GM15510 (cell line): ENCODE measurements at regions not wholly inside any gene's neighbourhood (a gene's known extent, or its start where the extent isn't known, plus 50 kb on each side); places are given as distances from the start of the nearest gene placed in this dataset.

ENCODE experiments used
- POLR2A ChIP-seq: IDR thresholded peaks from 3 replicates; pipeline ENCODE4 v1.6.1; 2011; ENCODE audit warnings: borderline replicate concordance; ENCODE audit not compliant: insufficient read length; ENCODE audit errors: extremely low read depth

DNA sequence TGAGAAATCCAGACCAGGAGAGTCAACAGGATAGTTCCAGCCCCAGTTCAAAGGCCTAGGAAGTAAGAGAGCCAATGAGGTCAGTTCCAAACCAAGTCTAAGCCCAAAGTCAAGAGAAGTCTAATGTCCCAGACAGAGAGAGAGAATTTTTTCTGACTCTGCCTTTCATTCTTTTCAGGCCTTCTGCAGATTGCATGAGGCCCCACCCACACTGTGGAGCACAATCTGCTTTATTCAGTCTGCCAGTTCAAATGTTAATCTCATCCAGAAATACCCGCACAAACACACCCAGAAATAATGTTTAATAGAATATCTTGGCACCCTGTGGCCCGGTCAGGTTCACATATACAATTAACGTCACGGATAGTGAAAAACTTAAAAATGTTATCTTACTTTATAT is 962.4 kb upstream of the SOX9 start:
- TF ChIP-seq POLR2A = no peak

DNA sequence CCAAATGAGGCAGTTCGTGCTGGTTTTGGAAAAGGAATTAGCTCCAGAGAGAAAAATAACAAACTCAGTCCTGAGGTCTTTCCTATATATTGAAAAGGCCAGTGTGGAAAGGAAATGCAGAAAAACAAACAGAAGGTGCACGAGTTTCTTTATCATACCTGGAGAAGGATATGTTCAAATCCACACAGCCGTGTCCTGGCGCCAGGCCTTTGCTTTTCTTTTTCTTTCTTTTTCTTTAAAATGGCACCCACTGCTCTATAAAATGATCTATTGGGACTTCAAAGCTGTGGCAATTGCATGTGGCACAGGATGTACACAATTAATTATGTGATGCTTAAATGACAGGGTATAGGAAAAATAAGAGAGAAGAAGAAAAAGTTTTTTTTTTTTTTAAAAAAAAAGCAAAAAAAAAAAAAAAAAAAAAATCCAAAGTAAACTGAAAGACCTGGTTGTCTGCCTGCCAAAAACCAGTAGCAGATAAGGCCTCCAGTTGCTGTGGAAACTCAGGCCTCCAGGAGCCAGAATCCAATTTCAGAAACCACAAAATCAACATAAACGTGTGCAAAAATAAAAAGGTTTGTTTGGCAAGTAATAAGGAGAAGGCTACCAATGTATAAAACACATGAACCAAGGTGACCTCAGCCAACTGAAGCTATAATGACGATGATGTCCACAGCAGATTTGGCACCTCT is 957.6 kb upstream of the SOX9 start:
- TF ChIP-seq POLR2A = no peak

DNA sequence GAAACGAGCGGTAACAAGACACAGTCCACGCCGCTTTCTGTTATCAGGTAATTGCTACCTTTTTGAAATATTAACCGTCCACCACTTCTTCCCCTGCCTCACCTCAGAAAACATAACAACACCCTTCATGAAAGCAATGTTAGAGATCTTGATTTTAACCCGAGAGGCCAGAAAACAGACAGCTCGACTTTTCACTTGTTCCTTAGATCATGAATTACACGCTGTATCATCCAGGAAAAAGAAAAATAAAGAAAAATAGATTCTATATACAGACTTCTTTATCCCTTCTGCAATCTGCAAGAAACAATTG is 957.1 kb upstream of the SOX9 start:
- TF ChIP-seq POLR2A = no peak

DNA sequence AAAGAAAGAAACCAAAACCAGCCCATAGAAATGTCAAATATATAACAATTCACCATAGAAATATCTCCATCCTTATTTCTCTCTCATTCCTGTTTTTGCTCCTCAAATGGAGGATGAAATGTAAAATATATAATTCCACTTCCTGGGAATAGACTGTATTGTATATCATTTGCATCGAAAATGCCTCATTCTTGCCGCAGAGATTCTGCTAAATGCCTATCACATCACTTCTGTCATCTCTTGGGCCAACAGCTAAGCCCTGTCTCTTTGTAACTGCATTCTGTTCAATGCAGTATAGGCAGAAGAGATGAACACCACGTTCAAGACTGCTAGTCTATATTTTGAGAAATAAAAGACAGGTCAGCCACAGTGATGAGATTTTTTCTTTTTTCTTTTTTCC is 956.3 kb upstream of the SOX9 start:
- TF ChIP-seq POLR2A = no peak

DNA sequence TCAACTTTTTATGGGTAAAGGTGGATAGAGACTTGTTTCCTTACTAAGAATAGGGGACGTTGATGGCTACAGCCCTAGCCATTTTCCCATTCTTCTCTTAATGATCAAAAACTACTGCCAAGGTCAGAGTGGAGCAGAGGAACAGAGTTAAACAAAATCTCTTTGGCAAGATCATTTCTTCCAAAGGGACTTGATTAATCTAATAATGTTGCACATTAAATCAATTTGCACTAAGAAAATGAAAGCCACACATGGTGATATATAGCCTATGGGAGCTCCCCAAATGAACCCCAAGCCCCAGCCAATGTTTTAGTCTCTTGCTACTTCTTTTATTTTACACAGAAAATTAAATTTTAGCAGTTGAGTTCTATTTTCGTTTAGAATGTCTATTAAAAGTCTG is 954.5 kb upstream of the SOX9 start:
- TF ChIP-seq POLR2A = no peak

DNA sequence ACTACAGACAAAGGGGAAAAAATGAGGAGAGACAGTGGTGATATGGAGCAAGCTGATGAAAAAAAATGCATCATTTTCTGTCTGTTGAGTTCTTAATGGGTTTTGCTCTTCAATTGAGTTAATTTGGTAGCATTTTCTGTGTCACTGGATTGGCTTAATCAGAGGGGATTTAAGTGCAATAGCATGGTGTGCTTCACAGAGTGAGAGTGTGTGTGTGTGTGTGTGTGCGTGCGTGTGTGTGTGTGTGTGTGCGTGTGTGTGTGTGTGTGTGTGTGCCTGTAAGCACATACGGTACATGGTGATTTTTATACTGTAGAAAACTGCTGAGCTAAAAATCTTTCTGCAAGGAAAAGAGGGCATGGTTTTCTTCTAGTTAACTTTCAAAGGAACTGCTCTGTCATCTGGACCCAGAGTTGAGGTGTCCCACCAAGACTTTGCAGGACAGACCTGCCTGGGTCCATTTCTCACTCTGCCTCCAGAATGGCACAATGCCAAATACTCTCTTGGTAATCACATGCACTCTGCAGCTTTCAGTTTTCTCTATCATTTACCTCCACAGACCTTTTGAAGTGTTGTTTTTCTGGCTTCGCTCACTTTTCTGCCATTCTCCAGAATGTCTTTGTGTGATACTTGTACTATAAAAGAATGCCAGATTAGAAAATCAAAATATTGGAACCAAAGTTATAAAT is 952.6 kb upstream of the SOX9 start:
- TF ChIP-seq POLR2A = no peak

DNA sequence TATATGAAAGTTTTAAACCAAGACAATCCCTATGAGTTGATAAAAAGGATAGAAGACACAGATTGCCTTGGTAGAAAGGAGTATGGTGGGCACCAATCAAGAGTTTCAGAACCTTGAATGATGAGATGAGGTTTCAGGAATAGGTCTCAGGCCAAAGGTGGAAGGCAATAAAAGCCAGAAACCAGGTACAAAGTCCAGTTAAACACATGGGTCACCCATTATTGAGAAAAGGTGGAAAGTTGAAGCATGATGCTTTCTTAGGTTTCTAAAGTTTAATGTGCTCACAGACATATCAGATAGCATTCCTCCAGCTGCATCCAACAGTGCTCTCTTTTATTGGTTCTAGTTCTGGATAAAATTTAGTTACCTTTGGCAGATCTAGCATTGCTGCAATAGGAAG is 950.8 kb upstream of the SOX9 start:
- no peak for TF ChIP-seq POLR2A

DNA sequence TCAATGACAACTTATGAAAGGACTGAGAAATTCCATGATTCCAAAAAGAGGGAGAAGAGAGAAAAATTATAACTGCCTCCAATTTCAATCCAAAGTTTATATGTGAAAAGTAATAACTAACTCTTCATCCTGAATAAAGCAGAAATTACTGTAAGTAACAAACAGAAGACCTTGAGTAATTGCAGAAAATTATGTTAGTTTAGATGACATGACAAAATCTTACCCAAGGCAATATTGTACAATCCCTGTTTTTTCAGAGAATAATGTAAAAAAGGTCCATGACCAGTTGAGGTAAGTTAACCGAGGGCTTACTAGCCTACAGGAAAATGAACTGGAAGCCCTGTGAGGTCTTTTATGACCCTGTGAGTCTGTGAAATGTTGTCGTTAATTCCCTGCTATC is 949.5 kb upstream of the SOX9 start:
- TF ChIP-seq POLR2A = no peak

DNA sequence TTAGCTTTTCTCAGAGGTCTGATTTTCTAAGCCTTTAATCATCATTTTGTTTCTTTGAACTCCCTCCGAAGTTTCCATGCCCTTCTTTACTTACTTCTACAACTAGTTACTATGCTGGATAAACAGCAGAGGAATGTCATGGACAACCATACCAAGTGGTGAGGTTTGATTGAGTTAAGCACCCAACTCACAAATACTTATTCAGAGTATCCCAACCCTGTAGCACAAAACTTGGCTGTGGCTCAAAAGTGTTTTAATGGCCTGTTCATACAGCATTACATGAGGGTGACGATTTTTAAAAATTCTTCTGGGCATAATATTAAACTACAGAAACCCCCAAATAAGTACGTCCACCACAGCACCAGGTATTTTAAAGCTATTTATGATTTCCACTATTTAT is 946.8 kb upstream of the SOX9 start:
- no peak for TF ChIP-seq POLR2A

DNA sequence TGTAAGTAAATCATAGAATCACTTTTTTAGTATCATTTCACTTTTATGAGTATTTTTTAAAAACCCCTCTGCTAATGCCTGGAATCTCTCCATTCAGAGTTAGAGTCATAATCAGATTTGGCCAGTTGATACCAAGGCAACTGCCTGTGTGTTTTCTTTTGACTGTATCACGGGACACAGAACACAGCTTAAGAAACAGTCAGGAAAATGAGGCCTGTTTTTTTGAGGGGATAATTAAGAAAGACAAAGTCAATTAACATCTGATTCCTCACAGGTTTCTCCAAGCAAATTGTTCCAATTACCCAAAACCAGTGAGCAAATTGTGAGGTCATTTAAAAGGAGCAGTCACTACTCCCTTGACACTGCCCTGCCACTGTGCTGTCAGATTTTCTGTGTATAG is 944.5 kb upstream of the SOX9 start:
- TF ChIP-seq POLR2A = no peak

DNA sequence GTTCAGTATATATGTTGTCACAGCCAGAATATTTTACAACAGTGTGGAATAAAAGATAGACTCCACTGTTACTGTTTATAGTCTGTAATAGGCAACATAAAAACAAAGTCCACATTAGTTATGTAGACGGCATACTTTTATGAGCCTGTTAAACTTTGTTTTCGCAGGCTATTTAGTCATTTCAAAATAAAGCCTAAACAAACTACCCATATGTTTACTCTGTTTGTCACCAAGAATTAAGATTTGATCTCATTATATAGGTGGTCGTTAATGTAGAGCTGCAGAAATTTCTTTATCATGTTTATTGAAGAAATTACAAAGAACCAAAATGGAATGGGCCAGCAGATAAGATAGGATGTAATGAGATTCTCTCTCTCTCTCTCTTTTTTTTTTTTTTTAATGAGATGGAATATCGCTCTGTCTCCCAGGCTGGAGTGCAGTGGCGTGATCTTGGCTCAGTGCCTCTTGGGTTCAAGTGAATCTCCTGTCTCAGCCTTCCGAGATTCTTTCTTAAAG is 943.8 kb upstream of the SOX9 start:
- no peak for TF ChIP-seq POLR2A

DNA sequence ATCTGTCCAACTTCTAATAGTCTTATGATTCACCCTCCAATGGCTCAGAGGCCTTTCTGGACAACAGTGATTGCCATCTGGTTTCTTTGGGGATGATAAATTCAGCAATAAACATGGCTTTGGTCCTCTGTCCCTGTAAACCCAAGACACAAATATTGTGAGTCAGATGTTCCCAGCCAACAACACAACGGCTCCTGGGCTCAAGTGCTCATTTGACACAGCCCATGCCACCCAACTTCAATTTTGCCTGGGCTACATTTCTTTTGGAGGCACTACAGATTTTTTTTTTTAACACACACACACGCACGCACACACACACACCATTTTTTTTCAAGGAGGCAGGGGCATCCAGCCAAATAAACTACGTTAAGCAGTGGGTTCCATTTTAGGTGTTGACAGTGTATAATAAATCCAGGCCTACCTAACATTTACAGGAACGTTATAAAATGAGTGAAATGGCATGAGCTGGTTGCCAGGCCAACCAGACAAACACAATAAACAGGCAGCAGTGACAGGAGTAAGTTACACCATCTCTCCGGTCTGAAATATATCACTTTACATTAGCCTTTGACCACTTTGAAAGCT is 939.9 kb upstream of the SOX9 start:
- no peak for TF ChIP-seq POLR2A

DNA sequence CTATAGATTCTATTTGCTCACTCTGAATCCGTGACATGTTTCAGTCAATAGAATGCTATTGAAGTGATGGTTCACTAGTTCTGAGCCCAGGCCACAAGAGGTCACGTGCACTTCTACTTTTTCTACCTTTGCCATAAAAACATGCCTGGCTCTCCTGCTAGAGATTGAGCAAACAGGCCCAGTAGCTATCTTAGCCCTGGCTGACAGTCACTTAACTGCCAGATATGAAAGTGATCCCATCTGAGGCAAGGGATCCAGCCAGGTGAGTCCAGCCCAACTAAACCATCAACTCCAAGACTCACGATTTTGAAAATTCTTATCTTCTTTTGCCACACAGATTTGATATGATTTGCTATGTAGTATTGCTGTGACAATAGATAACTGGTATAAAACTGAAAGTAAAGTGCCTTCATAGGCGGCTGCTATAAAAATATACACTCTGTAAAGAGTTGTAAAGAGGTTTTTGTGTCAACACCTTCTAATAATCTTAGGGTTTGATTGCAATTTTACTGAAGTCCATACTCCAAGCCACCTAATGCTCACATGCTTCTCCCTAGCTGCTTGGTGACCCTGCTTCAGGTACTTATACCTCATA is 937.7 kb upstream of the SOX9 start:
- no peak for TF ChIP-seq POLR2A

DNA sequence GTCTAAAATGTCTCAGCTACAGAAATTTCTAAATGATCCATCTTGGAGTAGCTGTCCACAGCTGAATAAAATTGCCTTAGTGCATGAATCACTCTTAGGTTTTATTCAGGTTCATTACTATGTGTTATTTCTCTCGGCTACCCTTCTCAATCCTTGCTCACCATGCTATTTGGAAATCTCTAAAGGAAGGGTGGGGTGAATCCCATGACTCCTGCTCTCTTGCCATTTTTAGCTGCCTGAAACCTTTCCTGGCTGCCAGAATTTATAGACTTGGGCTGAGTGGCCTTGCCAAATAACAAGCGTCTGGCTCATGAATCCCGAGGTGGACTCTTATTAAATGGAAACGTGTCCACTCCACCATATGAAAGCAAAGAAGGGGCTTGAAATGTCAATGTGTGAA is 936.1 kb upstream of the SOX9 start:
- no peak for TF ChIP-seq POLR2A

DNA sequence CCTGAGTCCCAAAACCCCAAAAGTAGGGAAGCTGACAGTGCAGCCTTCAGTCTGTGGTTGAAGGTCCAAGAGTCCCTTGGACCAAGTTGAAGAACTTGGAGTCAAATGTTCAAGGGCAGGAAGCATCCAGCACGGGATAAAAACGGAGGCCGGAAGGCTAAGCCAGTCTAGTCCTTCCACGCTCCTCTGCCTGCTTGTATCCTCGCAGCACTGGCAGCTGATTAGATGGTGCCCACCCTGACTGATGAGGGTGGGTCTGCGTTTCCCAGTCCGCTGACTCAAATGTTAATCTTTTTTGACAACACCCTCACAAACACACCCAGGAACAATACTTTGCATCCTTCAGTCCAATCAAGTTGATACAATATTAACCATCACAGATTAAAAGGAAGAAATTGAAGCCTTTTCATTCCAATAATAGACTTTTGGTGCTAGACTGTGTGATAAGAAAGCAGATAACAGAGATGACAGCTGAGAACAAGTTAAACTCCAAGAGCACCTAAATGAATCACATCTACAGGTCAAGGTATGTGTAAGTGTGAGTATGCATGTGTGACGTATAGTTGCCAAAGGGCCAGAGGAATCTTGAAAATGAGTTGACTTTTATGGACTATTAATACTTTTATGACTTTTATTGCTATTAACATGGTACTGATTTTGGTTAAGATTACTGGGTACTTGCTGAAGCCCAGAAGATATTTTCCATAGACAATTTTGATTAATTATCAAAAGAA is 933.5 kb upstream of the SOX9 start:
- no peak for TF ChIP-seq POLR2A

DNA sequence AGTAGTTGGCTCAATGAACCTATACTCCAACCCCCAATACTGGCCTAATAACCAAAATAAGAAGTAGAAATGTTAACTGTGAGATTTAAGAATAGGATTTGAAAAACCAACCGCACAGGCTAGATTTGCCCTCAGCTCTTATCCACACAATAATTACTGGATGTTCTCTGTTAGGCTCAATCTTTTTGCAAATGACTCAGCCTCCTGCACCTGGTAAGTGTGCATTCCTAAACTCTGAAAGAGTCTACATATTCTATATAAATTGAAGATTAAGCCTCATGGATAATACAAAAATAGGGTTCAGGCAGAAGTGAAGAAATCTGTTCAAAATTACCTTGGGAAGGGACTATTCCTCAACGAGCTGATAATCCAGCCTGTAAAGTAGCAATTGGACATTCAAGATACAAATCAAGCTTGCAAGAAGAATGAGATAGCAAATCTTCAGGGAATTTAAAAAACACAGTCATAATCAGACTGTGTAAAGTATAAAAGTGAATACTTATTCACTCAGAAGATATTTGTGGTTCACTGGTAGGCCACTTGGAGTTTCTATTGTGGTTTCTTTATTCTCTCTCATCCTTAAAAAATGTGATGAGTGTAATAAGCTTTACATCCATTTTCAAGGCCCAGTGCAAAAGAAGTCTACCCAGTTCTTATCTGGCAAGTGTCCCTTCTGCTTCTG is 931.9 kb upstream of the SOX9 start:
- no peak for TF ChIP-seq POLR2A

DNA sequence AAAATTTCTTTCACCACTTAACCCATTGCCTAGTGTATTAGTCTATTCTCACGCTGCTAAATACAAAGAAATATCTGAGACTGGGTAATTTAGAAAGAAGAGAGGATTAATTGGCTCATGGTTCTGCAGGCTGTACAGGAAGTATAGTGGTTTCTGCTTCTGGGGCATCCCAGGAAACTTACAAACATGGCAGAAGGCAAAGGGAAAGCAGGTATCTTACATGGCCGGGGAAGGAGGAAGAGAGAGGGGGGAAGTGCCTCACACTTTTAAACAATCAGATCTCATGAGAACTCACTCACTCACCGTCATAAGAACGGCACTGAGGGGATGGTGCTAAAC is 931.4 kb upstream of the SOX9 start:
- TF ChIP-seq POLR2A = no peak
